Loucy (cell line): ENCODE measurements at regions not wholly inside any gene's neighbourhood (a gene's known extent, or its start where the extent isn't known, plus 50 kb on each side); places are given as distances from the start of the nearest gene placed in this dataset.

Source experiments
- CTCF ChIP-seq: fragments of 200-600 bp; sonication (generic); conservative IDR thresholded peaks from 2 replicates; pipeline ENCODE4 v1.5.1; 2014; ENCODE audit warnings: mild to moderate bottlenecking, antibody characterized with exemption, low read length
- EZH2phosphoT487 ChIP-seq: fragments of 200-600 bp; IDR thresholded peaks from 2 replicates; pipeline ENCODE4 v1.6.1; 2018; ENCODE audit warnings: antibody characterized with exemption, mild to moderate bottlenecking, moderate library complexity, borderline replicate concordance

GRCh38 chr21:17185674-17186073, 327.2 kb upstream of the CXADR start:
- TF ChIP-seq EZH2phosphoT487: no peak
- TF ChIP-seq CTCF: no peak
